HEK293 (cell line): ENCODE measurements at regions not wholly inside any gene's neighbourhood (a gene's known extent, or its start where the extent isn't known, plus 50 kb on each side); places are given as distances from the start of the nearest gene placed in this dataset.

ENCODE experiments used
- CTCF ChIA-PET: fragments of 350-600 bp; formaldehyde crosslinking; extraction: SDS; loops from one replicate; lab custom pipeline; 2021; ENCODE audit warnings: antibody characterized with exemption; lab: Yijun Ruan, JAX
- POLR2A ChIA-PET: fragments of 300-600 bp; formaldehyde crosslinking; extraction: SDS; loops from one replicate; lab custom pipeline; 2020; ENCODE audit warnings: antibody characterized with exemption, inconsistent platforms; lab: Yijun Ruan, JAX
- H3K27ac ChIP-seq: fragments of 200-500 bp; sonication (Bioruptor generic); 2 replicates; pipeline ENCODE4 v1.5.1; 2014; ENCODE audit warnings: low read depth, low read length, control low read depth, inconsistent platforms; ENCODE audit errors: extremely low read depth
- H3K36me3 ChIP-seq, 2 experiments: fragments of 200-500 bp in 1 of 2; sonication (Bioruptor generic) in 1 of 2; 1 replicate in 1 of 2; 2 replicates in 1 of 2; pipeline ENCODE4 v1.5.1; 2014 to 2017; ENCODE audit warnings: inconsistent platforms in 2 of 2, low read length in 2 of 2; ENCODE audit not compliant: control insufficient read depth in 2 of 2, insufficient read depth in 1 of 2
- H3K4me1 ChIP-seq: fragments of 200-500 bp; sonication (Bioruptor generic); 2 replicates; pipeline ENCODE4 v1.5.1; 2014; ENCODE audit warnings: mild to moderate bottlenecking, low read length, inconsistent platforms; ENCODE audit not compliant: control insufficient read depth, insufficient read depth
- H3K4me3 ChIP-seq: 2 replicates; pipeline ENCODE4 v1.5.1; 2011; ENCODE audit warnings: low read depth, mild to moderate bottlenecking, control low read depth, low read length, moderate library complexity
- H3K9me3 ChIP-seq: fragments of 200-500 bp; sonication (Bioruptor generic); 2 replicates; pipeline ENCODE4 v1.5.1; 2014; ENCODE audit warnings: low read depth, low read length, inconsistent platforms; ENCODE audit not compliant: control insufficient read depth, insufficient read depth
- GFI1B ChIP-seq: fragments of 450-650 bp; formaldehyde crosslinking; IDR thresholded peaks from 2 replicates; pipeline ENCODE4 v1.5.1; 2016; ENCODE audit warnings: missing biosample characterization, missing genetic modification characterization
- KLF1 ChIP-seq: fragments of 450-650 bp; formaldehyde crosslinking; IDR thresholded peaks from 2 replicates; pipeline ENCODE4 v1.5.1; 2016; ENCODE audit warnings: missing biosample characterization, missing genetic modification characterization
- KLF8 ChIP-seq: fragments of 450-650 bp; formaldehyde crosslinking; IDR thresholded peaks from 2 replicates; pipeline ENCODE4 v1.5.1; 2016; ENCODE audit warnings: missing biosample characterization, missing genetic modification characterization
- REPIN1 ChIP-seq: fragments of 450-650 bp; formaldehyde crosslinking; IDR thresholded peaks from 2 replicates; pipeline ENCODE4 v1.5.1; 2017; ENCODE audit warnings: missing biosample characterization, missing genetic modification characterization, low read depth
- SALL2 ChIP-seq: fragments of 450-650 bp; formaldehyde crosslinking; IDR thresholded peaks from 2 replicates; pipeline ENCODE4 v1.5.0; 2017; ENCODE audit warnings: missing biosample characterization, mild to moderate bottlenecking, missing genetic modification characterization, borderline replicate concordance
- SP2 ChIP-seq: fragments of 450-650 bp; formaldehyde crosslinking; IDR thresholded peaks from 2 replicates; pipeline ENCODE4 v1.5.1; 2016; ENCODE audit warnings: missing biosample characterization, missing genetic modification characterization
- SP3 ChIP-seq: fragments of 450-650 bp; formaldehyde crosslinking; IDR thresholded peaks from 2 replicates; pipeline ENCODE4 v1.5.1; 2016; ENCODE audit warnings: missing biosample characterization, missing genetic modification characterization
- WT1 ChIP-seq: fragments of 450-650 bp; formaldehyde crosslinking; IDR thresholded peaks from 2 replicates; pipeline ENCODE4 v1.5.1; 2016; ENCODE audit warnings: missing biosample characterization, missing genetic modification characterization
- ZFHX2 ChIP-seq: fragments of 450-650 bp; formaldehyde crosslinking; conservative IDR thresholded peaks from 2 replicates; pipeline ENCODE4 v1.5.1; 2016; ENCODE audit warnings: missing biosample characterization, missing genetic modification characterization
- ZFP37 ChIP-seq: fragments of 450-650 bp; formaldehyde crosslinking; IDR thresholded peaks from 2 replicates; pipeline ENCODE4 v1.5.1; 2016; ENCODE audit warnings: missing biosample characterization, missing genetic modification characterization
- ZNF121 ChIP-seq: fragments of 450-650 bp; formaldehyde crosslinking; IDR thresholded peaks from 2 replicates; pipeline ENCODE4 v1.5.1; 2016; ENCODE audit warnings: missing biosample characterization, missing genetic modification characterization
- ZNF157 ChIP-seq: fragments of 450-650 bp; formaldehyde crosslinking; IDR thresholded peaks from 2 replicates; pipeline ENCODE4 v1.5.1; 2016; ENCODE audit warnings: missing biosample characterization, missing genetic modification characterization
- ZNF211 ChIP-seq: fragments of 450-650 bp; formaldehyde crosslinking; IDR thresholded peaks from 2 replicates; pipeline ENCODE4 v1.5.1; 2016; ENCODE audit warnings: low read depth, missing biosample characterization, missing genetic modification characterization
- ZNF311 ChIP-seq: fragments of 450-650 bp; formaldehyde crosslinking; IDR thresholded peaks from 2 replicates; pipeline ENCODE4 v1.5.1; 2017; ENCODE audit warnings: missing biosample characterization, missing genetic modification characterization, borderline replicate concordance
- ZNF335 ChIP-seq: fragments of 450-650 bp; formaldehyde crosslinking; conservative IDR thresholded peaks from 2 replicates; pipeline ENCODE4 v1.5.1; 2016; ENCODE audit warnings: missing biosample characterization, missing genetic modification characterization
- ZNF341 ChIP-seq: fragments of 450-650 bp; formaldehyde crosslinking; IDR thresholded peaks from 2 replicates; pipeline ENCODE4; 2016; ENCODE audit warnings: low read depth, missing biosample characterization, missing genetic modification characterization
- ZNF350 ChIP-seq: fragments of 450-650 bp; formaldehyde crosslinking; IDR thresholded peaks from 2 replicates; pipeline ENCODE4 v1.5.0; 2017; ENCODE audit warnings: missing biosample characterization, mild to moderate bottlenecking, missing genetic modification characterization
- ZNF48 ChIP-seq: fragments of 450-650 bp; formaldehyde crosslinking; IDR thresholded peaks from 2 replicates; pipeline ENCODE4 v1.5.1; 2016; ENCODE audit warnings: missing biosample characterization, missing genetic modification characterization
- ZNF561 ChIP-seq: fragments of 450-650 bp; IDR thresholded peaks from 2 replicates; pipeline ENCODE4 v1.5.1; 2018; ENCODE audit warnings: missing biosample characterization, missing genetic modification characterization, borderline replicate concordance
- ZNF571 ChIP-seq: fragments of 450-650 bp; formaldehyde crosslinking; IDR thresholded peaks from 2 replicates; pipeline ENCODE4 v1.5.0; 2017; ENCODE audit warnings: missing biosample characterization, missing genetic modification characterization
- ZNF585B ChIP-seq: fragments of 450-650 bp; formaldehyde crosslinking; IDR thresholded peaks from 2 replicates; pipeline ENCODE4 v1.5.1; 2016; ENCODE audit warnings: missing biosample characterization, missing genetic modification characterization
- ZNF596 ChIP-seq: fragments of 450-650 bp; IDR thresholded peaks from 2 replicates; pipeline ENCODE4 v1.5.0; 2018; ENCODE audit warnings: missing biosample characterization, mild to moderate bottlenecking, missing genetic modification characterization, moderate library complexity
- ZNF707 ChIP-seq: fragments of 450-650 bp; formaldehyde crosslinking; IDR thresholded peaks from 2 replicates; pipeline ENCODE4 v1.5.1; 2016; ENCODE audit warnings: missing biosample characterization, missing genetic modification characterization
- ZNF791 ChIP-seq: fragments of 450-650 bp; formaldehyde crosslinking; IDR thresholded peaks from 2 replicates; pipeline ENCODE4 v1.5.1; 2016; ENCODE audit warnings: missing biosample characterization, missing genetic modification characterization
- ZNF792 ChIP-seq: fragments of 450-650 bp; formaldehyde crosslinking; IDR thresholded peaks from 2 replicates; pipeline ENCODE4 v1.5.1; 2016; ENCODE audit warnings: missing biosample characterization, missing genetic modification characterization
- ZNF843 ChIP-seq: fragments of 450-650 bp; formaldehyde crosslinking; IDR thresholded peaks from 2 replicates; pipeline ENCODE4 v1.5.1; 2016; ENCODE audit warnings: missing biosample characterization, missing genetic modification characterization
- ZSCAN23 ChIP-seq: fragments of 450-650 bp; formaldehyde crosslinking; IDR thresholded peaks from 2 replicates; pipeline ENCODE4 v1.5.1; 2016; ENCODE audit warnings: missing biosample characterization, missing genetic modification characterization
- TF ChIP-seq, protein P1 (sequence below): fragments of 450-650 bp; formaldehyde crosslinking; IDR thresholded peaks from 2 replicates; pipeline ENCODE4 v1.5.1; 2016; ENCODE audit warnings: missing biosample characterization, missing genetic modification characterization, borderline replicate concordance
- TF ChIP-seq, protein P2 (sequence below): fragments of 450-650 bp; formaldehyde crosslinking; IDR thresholded peaks from 2 replicates; pipeline ENCODE4 v1.5.1; 2017; ENCODE audit warnings: missing biosample characterization, missing genetic modification characterization

DNA sequence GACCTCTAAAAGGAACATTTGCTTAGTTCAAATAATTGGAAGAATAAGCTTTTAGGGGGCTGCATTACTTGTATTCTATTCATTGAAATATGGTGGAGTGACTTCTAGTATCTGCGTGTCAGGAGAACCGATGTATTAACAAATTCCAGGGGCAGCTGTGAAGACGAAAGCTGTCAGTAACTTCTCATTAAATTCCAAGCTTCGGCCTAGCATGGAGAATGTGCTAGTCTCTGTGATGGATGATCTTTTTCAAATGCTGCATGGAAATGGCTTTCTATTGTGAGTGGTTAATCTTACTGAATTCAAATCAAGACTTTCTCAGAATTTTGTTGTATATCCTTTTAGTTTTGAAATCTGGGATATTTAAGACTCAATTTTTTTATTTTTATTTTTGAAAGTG is 429.9 kb downstream of the ADGRL2 start:
- H3K4me1 ChIP-seq = no peaks in the 10 kb centered on the region
- H3K4me3 ChIP-seq = no peak overlapping the region
- H3K27ac ChIP-seq = no peak overlapping the region
- POLR2A ChIA-PET = no interaction called here
- CTCF ChIA-PET = interaction anchor here (0.6 to 0.7 kb wide), 2 partner anchors 398 to 1079 kb away, joined by 3 to 6 read pairs; no protein-coding TSS in a partner anchor
- H3K9me3 ChIP-seq = no peaks in the 10 kb centered on the region
- TF ChIP-seq ZNF335 (tag by site-specific recombination) (no peak), ZNF311 (tag by site-specific recombination) (no peak), ZNF157 (tag by site-specific recombination) (no peak), KLF1 (tag by site-specific recombination) (no peak), ZNF341 (tag by site-specific recombination) (no peak), ZFHX2 (tag by site-specific recombination) (no peak), ZSCAN23 (tag by site-specific recombination) (no peak), ZFP37 (tag by site-specific recombination) (no peak), KLF8 (tag by site-specific recombination) (no peak), SP3 (tag by site-specific recombination) (no peak), ZNF571 (tag by site-specific recombination) (no peak), ZNF843 (tag by site-specific recombination) (no peak)
- TF ChIP-seq, protein P1, sequence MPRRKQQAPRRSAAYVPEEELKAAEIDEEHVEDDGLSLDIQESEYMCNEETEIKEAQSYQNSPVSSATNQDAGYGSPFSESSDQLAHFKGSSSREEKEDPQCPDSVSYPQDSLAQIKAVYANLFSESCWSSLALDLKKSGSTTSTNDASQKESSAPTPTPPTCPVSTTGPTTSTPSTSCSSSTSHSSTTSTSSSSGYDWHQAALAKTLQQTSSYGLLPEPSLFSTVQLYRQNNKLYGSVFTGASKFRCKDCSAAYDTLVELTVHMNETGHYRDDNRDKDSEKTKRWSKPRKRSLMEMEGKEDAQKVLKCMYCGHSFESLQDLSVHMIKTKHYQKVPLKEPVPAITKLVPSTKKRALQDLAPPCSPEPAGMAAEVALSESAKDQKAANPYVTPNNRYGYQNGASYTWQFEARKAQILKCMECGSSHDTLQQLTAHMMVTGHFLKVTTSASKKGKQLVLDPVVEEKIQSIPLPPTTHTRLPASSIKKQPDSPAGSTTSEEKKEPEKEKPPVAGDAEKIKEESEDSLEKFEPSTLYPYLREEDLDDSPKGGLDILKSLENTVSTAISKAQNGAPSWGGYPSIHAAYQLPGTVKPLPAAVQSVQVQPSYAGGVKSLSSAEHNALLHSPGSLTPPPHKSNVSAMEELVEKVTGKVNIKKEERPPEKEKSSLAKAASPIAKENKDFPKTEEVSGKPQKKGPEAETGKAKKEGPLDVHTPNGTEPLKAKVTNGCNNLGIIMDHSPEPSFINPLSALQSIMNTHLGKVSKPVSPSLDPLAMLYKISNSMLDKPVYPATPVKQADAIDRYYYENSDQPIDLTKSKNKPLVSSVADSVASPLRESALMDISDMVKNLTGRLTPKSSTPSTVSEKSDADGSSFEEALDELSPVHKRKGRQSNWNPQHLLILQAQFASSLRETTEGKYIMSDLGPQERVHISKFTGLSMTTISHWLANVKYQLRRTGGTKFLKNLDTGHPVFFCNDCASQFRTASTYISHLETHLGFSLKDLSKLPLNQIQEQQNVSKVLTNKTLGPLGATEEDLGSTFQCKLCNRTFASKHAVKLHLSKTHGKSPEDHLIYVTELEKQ = no peak
- TF ChIP-seq, protein P2, sequence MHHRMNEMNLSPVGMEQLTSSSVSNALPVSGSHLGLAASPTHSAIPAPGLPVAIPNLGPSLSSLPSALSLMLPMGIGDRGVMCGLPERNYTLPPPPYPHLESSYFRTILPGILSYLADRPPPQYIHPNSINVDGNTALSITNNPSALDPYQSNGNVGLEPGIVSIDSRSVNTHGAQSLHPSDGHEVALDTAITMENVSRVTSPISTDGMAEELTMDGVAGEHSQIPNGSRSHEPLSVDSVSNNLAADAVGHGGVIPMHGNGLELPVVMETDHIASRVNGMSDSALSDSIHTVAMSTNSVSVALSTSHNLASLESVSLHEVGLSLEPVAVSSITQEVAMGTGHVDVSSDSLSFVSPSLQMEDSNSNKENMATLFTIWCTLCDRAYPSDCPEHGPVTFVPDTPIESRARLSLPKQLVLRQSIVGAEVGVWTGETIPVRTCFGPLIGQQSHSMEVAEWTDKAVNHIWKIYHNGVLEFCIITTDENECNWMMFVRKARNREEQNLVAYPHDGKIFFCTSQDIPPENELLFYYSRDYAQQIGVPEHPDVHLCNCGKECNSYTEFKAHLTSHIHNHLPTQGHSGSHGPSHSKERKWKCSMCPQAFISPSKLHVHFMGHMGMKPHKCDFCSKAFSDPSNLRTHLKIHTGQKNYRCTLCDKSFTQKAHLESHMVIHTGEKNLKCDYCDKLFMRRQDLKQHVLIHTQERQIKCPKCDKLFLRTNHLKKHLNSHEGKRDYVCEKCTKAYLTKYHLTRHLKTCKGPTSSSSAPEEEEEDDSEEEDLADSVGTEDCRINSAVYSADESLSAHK (tag by site-specific recombination) = no peak
- H3K36me3 ChIP-seq = no peaks in the 10 kb centered on the region

DNA sequence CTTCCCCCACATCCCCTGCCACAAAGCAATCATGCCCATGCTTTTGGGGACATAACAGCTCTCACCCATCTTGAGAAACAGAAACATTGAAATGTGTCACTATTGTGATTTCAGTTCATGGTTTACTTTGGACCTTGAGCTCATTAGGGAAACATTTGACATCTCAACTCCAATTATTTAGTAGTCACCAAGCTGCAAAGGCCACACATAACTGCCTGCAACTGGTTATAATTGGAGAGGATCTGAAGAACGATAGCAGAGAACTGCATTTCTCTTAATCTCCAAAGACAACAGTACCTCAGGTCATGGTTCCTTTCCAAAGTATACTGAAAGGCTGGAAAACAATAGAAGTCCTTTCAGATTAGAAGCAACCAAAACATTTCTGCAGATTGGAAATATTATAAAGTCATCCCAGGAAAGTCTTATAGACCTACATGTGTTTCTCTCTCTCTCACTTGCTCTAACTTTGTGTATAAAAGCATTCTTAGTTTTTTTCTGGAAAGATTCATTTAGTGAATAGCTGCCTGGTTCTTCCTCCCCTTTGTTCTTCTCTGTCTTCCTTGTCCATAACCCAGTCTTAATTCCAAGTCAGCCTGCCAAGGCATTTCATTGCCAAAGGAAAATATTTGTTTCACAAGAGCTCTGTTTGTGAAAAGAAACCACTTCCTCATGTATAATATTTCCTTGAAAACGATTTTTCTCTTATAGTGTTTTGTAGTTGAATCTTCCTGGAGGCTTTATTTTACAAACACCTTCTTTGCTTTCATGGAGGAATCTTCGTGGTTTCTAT is 426.8 kb downstream of the ADGRL2 start:
- H3K9me3 ChIP-seq = no peaks in the 10 kb centered on the region
- TF ChIP-seq SP2 (tag by site-specific recombination) = no peak
- TF ChIP-seq GFI1B = no peak
- TF ChIP-seq ZNF561 (tag by site-specific recombination) = no peak
- TF ChIP-seq, all 188 proteins: peak for 0
- Histone ChIP-seq H3K36me3 (no peaks in the 10 kb centered on the region), H3K27ac (no peak overlapping the region), H3K4me1 (no peaks in the 10 kb centered on the region), H3K4me3 (no peak overlapping the region)
- CTCF ChIA-PET = no interaction called here
- POLR2A ChIA-PET = no interaction called here

DNA sequence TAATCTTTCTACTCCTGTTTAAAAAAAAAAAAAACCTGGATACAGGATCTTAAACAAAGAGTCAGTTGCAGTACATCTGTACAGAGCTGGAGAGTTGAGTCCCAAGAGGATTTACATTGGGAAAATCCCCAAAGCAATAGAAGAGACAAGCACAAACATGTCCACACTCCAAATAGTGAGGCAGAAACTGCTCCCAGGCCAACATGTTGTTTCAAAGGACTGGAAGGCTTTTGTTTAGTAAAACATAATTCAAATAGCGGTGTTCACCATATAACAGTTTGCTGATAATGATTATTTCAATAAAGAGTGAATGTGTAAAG is 425.4 kb downstream of the ADGRL2 start:
- no peak overlapping the region for H3K4me3 ChIP-seq
- H3K27ac ChIP-seq = no peak overlapping the region
- POLR2A ChIA-PET = no interaction called here
- no peaks in the 10 kb centered on the region for H3K4me1 ChIP-seq
- no peaks in the 10 kb centered on the region for H3K36me3 ChIP-seq
- H3K9me3 ChIP-seq = no peaks in the 10 kb centered on the region
- CTCF ChIA-PET = interaction anchor here (0.7 kb wide), 1 partner anchor 16 kb away, joined by 3 read pairs; no protein-coding TSS in a partner anchor
- TF ChIP-seq ZNF596 (tag by site-specific recombination) = no peak
- TF ChIP-seq ZNF585B (tag by site-specific recombination) = no peak
- TF ChIP-seq ZNF350 (tag by site-specific recombination) = no peak
- TF ChIP-seq SALL2 (tag by site-specific recombination) = no peak
- TF ChIP-seq ZNF707 (tag by site-specific recombination) = no peak
- no peak for TF ChIP-seq REPIN1 (tag by site-specific recombination)
- no peak for TF ChIP-seq ZNF121 (tag by site-specific recombination)
- no peak for TF ChIP-seq WT1
- no peak for TF ChIP-seq ZNF48 (tag by site-specific recombination)
- TF ChIP-seq ZNF791 (tag by site-specific recombination) = no peak
- TF ChIP-seq ZNF792 (tag by site-specific recombination) = no peak
- no peak for TF ChIP-seq ZNF211 (tag by site-specific recombination)
